MCF 10A (cell line): ENCODE measurements at regions not wholly inside any gene's neighbourhood (a gene's known extent, or its start where the extent isn't known, plus 50 kb on each side); places are given as distances from the start of the nearest gene placed in this dataset.

Experiments
- BruUV-seq: library from RNA; stranded (reverse); fragments of 400-500 nt; replicated peaks from 2 replicates; lab custom pipeline; 2021; lab: Mats Ljungman, UMichigan
- CTCF ChIA-PET: fragments of 300-600 bp; sonication (Branson Sonifier 250); formaldehyde crosslinking; extraction: SDS; loops from one replicate; lab custom pipeline; 2021; ENCODE audit warnings: antibody characterized with exemption, inconsistent platforms; lab: Yijun Ruan, JAX
- POLR2A ChIA-PET: fragments of 300-600, 350-650 bp; sonication (Branson Sonifier 250); formaldehyde crosslinking; extraction: SDS; loops from one replicate; lab custom pipeline; 2020; ENCODE audit warnings: antibody characterized with exemption, inconsistent platforms; lab: Yijun Ruan, JAX
- DNase-seq: peaks from one replicate; pipeline ENCODE4 v3.0.0-alpha.2; 2018; ENCODE audit not compliant: unreplicated experiment
- H3K27ac Mint-ChIP-seq: one replicate; pipeline ENCODE4 v1.8.0; 2022; ENCODE audit warnings: mild to moderate bottlenecking, low read depth, mixed read lengths; ENCODE audit not compliant: unreplicated experiment
- H3K27me3 Mint-ChIP-seq: one replicate; pipeline ENCODE4 v1.8.0; 2022; ENCODE audit warnings: mixed read lengths; ENCODE audit not compliant: insufficient read depth, unreplicated experiment
- H3K36me3 Mint-ChIP-seq: one replicate; pipeline ENCODE4 v1.8.0; 2022; ENCODE audit warnings: mild to moderate bottlenecking, moderate library complexity, mixed read lengths; ENCODE audit not compliant: insufficient read depth, unreplicated experiment
- H3K4me1 Mint-ChIP-seq: one replicate; pipeline ENCODE4 v1.8.0; 2022; ENCODE audit warnings: mixed read lengths; ENCODE audit not compliant: insufficient read depth, unreplicated experiment
- H3K4me3 Mint-ChIP-seq: one replicate; pipeline ENCODE4 v1.8.0; 2022; ENCODE audit warnings: mild to moderate bottlenecking, moderate library complexity, mixed read lengths; ENCODE audit not compliant: unreplicated experiment
- H3K9me3 Mint-ChIP-seq: one replicate; pipeline ENCODE4 v1.8.0; 2022; ENCODE audit warnings: mixed read lengths; ENCODE audit not compliant: unreplicated experiment
- CTCF ChIP-seq: fragments of 200-600 bp; IDR thresholded peaks from one replicate; pipeline ENCODE4 v1.8.0; 2022; ENCODE audit warnings: antibody characterized with exemption, mild to moderate bottlenecking; ENCODE audit not compliant: unreplicated experiment
- intact Hi-C: fragments of 100-400 bp; cut with micrococcal nuclease; formaldehyde crosslinking; loops from 2 replicates; pipeline ENCODE4 v1.14.1; 2022

GRCh38 chr2:118363604-118364003, 275.3 kb downstream of the INSIG2 start:
- Mint-ChIP-seq H3K27ac (no peak overlapping the region), H3K4me3 (no peak overlapping the region), H3K36me3 (no peaks in the 10 kb centered on the region), H3K4me1 (no peaks in the 10 kb centered on the region), H3K27me3 (no peaks in the 10 kb centered on the region), H3K9me3 (peaks cover 15% of the 10 kb centered on the region)
- no peak for TF ChIP-seq CTCF
- CTCF ChIA-PET, result interaction anchor here (0.5 to 2.1 kb wide), 3 partner anchors 125 to 176 kb away, joined by 3 to 5 read pairs (median 3); no protein-coding TSS in a partner anchor
- BruUV-seq, result no TSS peak
- intact Hi-C loops, result no loop called here
- POLR2A ChIA-PET, result no interaction called here
- peak; percentile 14 for DNase-seq

GRCh38 chr2:118356051-118356450, 267.8 kb downstream of the INSIG2 start:
- BruUV-seq, result no TSS peak
- peaks cover 16% of the 10 kb centered on the region for H3K9me3 Mint-ChIP-seq
- no peaks in the 10 kb centered on the region for H3K4me1 Mint-ChIP-seq
- no peaks in the 10 kb centered on the region for H3K36me3 Mint-ChIP-seq
- H3K27me3 Mint-ChIP-seq, result no peaks in the 10 kb centered on the region
- no peak for DNase-seq
- CTCF ChIA-PET, result interaction anchor here (0.6 to 0.7 kb wide), 2 partner anchors 30 to 134 kb away, joined by 3 to 4 read pairs; no protein-coding TSS in a partner anchor
- intact Hi-C loops, result no loop called here
- no peak overlapping the region for H3K4me3 Mint-ChIP-seq
- TF ChIP-seq CTCF, result no peak
- no peak overlapping the region for H3K27ac Mint-ChIP-seq
- POLR2A ChIA-PET, result no interaction called here

GRCh38 chr2:118351796-118352195, 263.5 kb downstream of the INSIG2 start:
- no peak for DNase-seq
- Mint-ChIP-seq H3K27ac (no peak overlapping the region), H3K36me3 (no peaks in the 10 kb centered on the region), H3K27me3 (no peaks in the 10 kb centered on the region), H3K4me1 (no peaks in the 10 kb centered on the region), H3K4me3 (no peak overlapping the region), H3K9me3 (no peaks in the 10 kb centered on the region)
- intact Hi-C loops, result no loop called here
- no TSS peak for BruUV-seq
- ChIA-PET CTCF (interaction anchor here (0.5 to 1.9 kb wide), 2 partner anchors 21 to 503 kb away, joined by 3 to 7 read pairs; no protein-coding TSS in a partner anchor), POLR2A (no interaction called here)
- TF ChIP-seq CTCF, result no peak

GRCh38 chr2:118350621-118351020, 262.4 kb downstream of the INSIG2 start:
- CTCF ChIA-PET, result no interaction called here

More at GRCh38 chr2:118350621-118351020, 262.4 kb downstream of the INSIG2 start:
- Mint-ChIP-seq H3K4me1 (no peaks in the 10 kb centered on the region), H3K4me3 (no peak overlapping the region), H3K9me3 (no peaks in the 10 kb centered on the region), H3K27me3 (no peaks in the 10 kb centered on the region), H3K36me3 (no peaks in the 10 kb centered on the region), H3K27ac (no peak overlapping the region)
- intact Hi-C loops, result no loop called here
- BruUV-seq, result no TSS peak
- TF ChIP-seq CTCF, result no peak
- POLR2A ChIA-PET, result no interaction called here
- no peak for DNase-seq
